Hepatocyte (in vitro differentiated cells): ENCODE measurements at regions not wholly inside any gene's neighbourhood (a gene's known extent, or its start where the extent isn't known, plus 50 kb on each side); places are given as distances from the start of the nearest gene placed in this dataset.
"Not testable (repeated sequence)": the region's sequence is repeated elsewhere in the genome, so short reads cannot be mapped to it uniquely, and the experiment has no call there.

Experiments used
- DNase-seq: peaks from one replicate; pipeline ENCODE4 v3.0.0-alpha.2; 2016; ENCODE audit warnings: low spot score
- H2AFZ ChIP-seq: fragments of 200-600 bp; sonication (generic); 2 replicates; pipeline ENCODE4 v1.6.0; 2016; ENCODE audit warnings: antibody characterized with exemption, mild to moderate bottlenecking
- H3K27ac ChIP-seq: fragments of 200-600 bp; sonication (generic); 2 replicates; pipeline ENCODE4 v1.5.1; 2016; ENCODE audit warnings: mild to moderate bottlenecking
- H3K27me3 ChIP-seq: fragments of 200-600 bp; sonication (generic); 2 replicates; pipeline ENCODE4 v1.6.1; 2016
- H3K36me3 ChIP-seq: fragments of 200-600 bp; sonication (generic); replicated peaks from 2 replicates; pipeline ENCODE4 v1.5.1; 2016; ENCODE audit warnings: low read depth; ENCODE audit not compliant: insufficient read depth
- H3K4me1 ChIP-seq: fragments of 200-600 bp; sonication (generic); 2 replicates; pipeline ENCODE4 v1.5.1; 2016; ENCODE audit warnings: mild to moderate bottlenecking, moderate library complexity; ENCODE audit not compliant: insufficient read depth
- H3K4me2 ChIP-seq: fragments of 200-600 bp; sonication (generic); 2 replicates; pipeline ENCODE4 v1.6.0; 2016
- H3K4me3 ChIP-seq: fragments of 200-600 bp; sonication (generic); 2 replicates; pipeline ENCODE4 v1.5.1; 2016; ENCODE audit warnings: mild to moderate bottlenecking
- H3K79me2 ChIP-seq: fragments of 200-600 bp; sonication (generic); 2 replicates; pipeline ENCODE4 v1.6.0; 2017; ENCODE audit warnings: mild to moderate bottlenecking
- H3K9me2 ChIP-seq: fragments of 200-600 bp; sonication (generic); replicated peaks from 2 replicates; pipeline ENCODE4 v1.6.0; 2017; ENCODE audit warnings: mild to moderate bottlenecking; ENCODE audit not compliant: insufficient read depth
- H3K9me3 ChIP-seq: fragments of 200-600 bp; sonication (generic); 2 replicates; pipeline ENCODE4 v1.5.1; 2016; ENCODE audit warnings: low read depth, mild to moderate bottlenecking
- H4K20me1 ChIP-seq: fragments of 200-600 bp; sonication (generic); 2 replicates; pipeline ENCODE4 v1.6.0; 2016; ENCODE audit warnings: mild to moderate bottlenecking; ENCODE audit not compliant: insufficient read depth, poor library complexity, severe bottlenecking
- EZH2 ChIP-seq: fragments of 200-600 bp; sonication (generic); IDR thresholded peaks from 2 replicates; pipeline ENCODE4 v1.6.1; 2016; ENCODE audit warnings: antibody characterized with exemption, mild to moderate bottlenecking, borderline replicate concordance
- EZH2phosphoT487 ChIP-seq: fragments of 200-600 bp; sonication (generic); IDR thresholded peaks from one replicate; pipeline ENCODE4 v1.6.1; 2018; ENCODE audit warnings: antibody characterized with exemption, mild to moderate bottlenecking, low read depth, moderate library complexity; ENCODE audit not compliant: unreplicated experiment, severe bottlenecking
- WGBS: methylation state at CpG from one replicate; pipeline ENCODE4 v1.1.6; 2016; ENCODE audit warnings: low lambda C conversion rate; ENCODE audit errors: missing lambda C conversion rate; 5-methylcytosine and 5-hydroxymethylcytosine counted together
- TF ChIP-seq, protein P1 (sequence below): fragments of 200-600 bp; sonication (generic); IDR thresholded peaks from 2 replicates; pipeline ENCODE4 v1.5.1; 2016; ENCODE audit warnings: antibody characterized with exemption, mild to moderate bottlenecking; ENCODE audit not compliant: poor library complexity

DNA sequence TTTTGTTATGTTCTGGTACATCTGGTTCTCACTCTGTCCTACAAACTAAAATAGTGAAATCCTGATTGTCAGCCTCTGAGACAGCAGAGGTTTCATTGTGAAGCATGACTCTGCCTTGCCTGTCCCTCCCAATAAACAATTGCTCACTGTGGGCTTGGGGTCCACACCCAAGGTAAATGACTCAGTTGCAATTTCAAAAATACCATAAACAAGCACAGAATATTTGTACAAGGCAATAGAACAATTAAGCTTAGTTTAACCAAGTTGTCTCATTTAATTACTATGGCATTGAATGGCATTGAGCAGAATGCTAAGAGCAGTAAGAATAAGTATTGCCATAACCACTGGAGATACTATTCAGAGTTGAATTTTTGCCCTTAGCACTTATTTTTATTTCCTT, 353.6 kb downstream of the SPRY2 start:
- TF ChIP-seq EZH2: no peak
- no peak for TF ChIP-seq EZH2phosphoT487
- TF ChIP-seq, protein P1, sequence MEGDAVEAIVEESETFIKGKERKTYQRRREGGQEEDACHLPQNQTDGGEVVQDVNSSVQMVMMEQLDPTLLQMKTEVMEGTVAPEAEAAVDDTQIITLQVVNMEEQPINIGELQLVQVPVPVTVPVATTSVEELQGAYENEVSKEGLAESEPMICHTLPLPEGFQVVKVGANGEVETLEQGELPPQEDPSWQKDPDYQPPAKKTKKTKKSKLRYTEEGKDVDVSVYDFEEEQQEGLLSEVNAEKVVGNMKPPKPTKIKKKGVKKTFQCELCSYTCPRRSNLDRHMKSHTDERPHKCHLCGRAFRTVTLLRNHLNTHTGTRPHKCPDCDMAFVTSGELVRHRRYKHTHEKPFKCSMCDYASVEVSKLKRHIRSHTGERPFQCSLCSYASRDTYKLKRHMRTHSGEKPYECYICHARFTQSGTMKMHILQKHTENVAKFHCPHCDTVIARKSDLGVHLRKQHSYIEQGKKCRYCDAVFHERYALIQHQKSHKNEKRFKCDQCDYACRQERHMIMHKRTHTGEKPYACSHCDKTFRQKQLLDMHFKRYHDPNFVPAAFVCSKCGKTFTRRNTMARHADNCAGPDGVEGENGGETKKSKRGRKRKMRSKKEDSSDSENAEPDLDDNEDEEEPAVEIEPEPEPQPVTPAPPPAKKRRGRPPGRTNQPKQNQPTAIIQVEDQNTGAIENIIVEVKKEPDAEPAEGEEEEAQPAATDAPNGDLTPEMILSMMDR: no peak
- Histone ChIP-seq H3K9me3 (peaks cover under 1% of the 10 kb centered on the region), H2AFZ (peak overlapping the region; percentile 21), H3K4me2 (no peak overlapping the region), H3K36me3 (no peaks in the 10 kb centered on the region), H3K27me3 (no peaks in the 10 kb centered on the region), H3K79me2 (no peaks in the 10 kb centered on the region), H3K4me3 (no peak overlapping the region), H3K9me2 (no peaks in the 10 kb centered on the region), H4K20me1 (no peaks in the 10 kb centered on the region), H3K27ac (peak overlapping the region; percentile 79), H3K4me1 (peaks cover 16% of the 10 kb centered on the region)
- no peak for DNase-seq

DNA sequence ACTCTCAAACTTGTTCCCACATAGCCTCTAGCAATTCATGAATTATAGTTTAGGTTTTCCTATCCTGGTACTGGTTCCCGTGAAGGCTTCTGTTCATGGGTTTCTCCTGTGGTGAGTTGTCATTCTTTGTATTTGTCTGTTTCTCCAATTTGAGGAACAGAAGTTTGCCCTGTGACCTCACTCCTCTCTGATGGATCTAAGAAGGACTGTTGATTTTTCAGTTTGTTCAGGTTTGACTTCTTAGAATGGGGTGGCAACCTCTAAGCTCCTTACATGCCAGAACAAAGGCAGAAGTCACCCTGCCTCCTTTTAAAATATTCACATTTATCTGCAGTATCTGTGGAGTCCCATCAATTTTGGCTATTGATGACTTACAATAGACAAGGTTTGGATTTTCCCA, 354.0 kb downstream of the SPRY2 start:
- 67% methylated on average over 1 of the region's 1 CpG for WGBS

GRCh38 chr13:79974935-79975650, 365.8 kb downstream of the SPRY2 start:
- peak; percentile 38 for DNase-seq
- H2AFZ ChIP-seq: not testable (repeated sequence)

More for the DNA sequence above, 354.0 kb downstream of the SPRY2 start:
- Histone ChIP-seq H3K4me2 (no peak overlapping the region), H2AFZ (peak overlapping the region; percentile 21), H3K79me2 (no peaks in the 10 kb centered on the region), H3K9me2 (no peaks in the 10 kb centered on the region), H4K20me1 (no peaks in the 10 kb centered on the region), H3K4me1 (peaks cover 16% of the 10 kb centered on the region), H3K4me3 (no peak overlapping the region), H3K36me3 (no peaks in the 10 kb centered on the region), H3K27me3 (no peaks in the 10 kb centered on the region), H3K27ac (peak overlapping the region; percentile 79), H3K9me3 (peaks cover 5% of the 10 kb centered on the region)
- TF ChIP-seq, protein P1: no peak
- TF ChIP-seq EZH2phosphoT487 (no peak), EZH2 (no peak)
- DNase-seq: no peak

DNA sequence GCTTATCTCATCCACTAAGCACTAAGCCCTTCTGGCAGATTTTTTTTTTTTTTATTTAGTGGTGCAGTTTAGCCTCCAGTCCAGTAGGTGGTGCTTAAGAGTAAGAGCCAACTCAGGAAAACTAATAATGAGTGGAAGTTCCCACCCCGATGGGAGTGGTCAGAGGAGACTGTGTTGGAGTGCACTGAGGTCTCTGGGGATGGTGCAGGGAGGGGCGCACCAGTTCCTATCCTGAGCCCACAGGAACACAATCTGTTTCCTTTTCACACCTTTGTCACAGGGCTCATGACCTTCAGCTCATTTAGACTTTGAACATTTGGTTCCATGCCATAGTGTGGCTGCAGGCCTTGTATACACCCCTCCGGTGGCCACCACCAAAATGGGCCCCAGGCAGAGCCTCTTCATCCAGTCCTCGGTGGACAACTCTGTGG, 367.4 kb downstream of the SPRY2 start:
- Histone ChIP-seq H3K9me2 (no peaks in the 10 kb centered on the region), H3K4me1 (no peaks in the 10 kb centered on the region), H3K27me3 (no peaks in the 10 kb centered on the region), H2AFZ (no peak overlapping the region), H3K4me3 (no peak overlapping the region), H3K4me2 (no peak overlapping the region), H3K27ac (no peak overlapping the region), H3K36me3 (no peaks in the 10 kb centered on the region), H4K20me1 (no peaks in the 10 kb centered on the region), H3K9me3 (no peaks in the 10 kb centered on the region), H3K79me2 (no peaks in the 10 kb centered on the region)
- no peak for DNase-seq
- 98% methylated on average over 4 of the region's 4 CpGs for WGBS
- TF ChIP-seq, protein P1: peak; percentile 32
- no peak for TF ChIP-seq EZH2phosphoT487
- TF ChIP-seq EZH2: no peak

More at GRCh38 chr13:79974935-79975650, 365.8 kb downstream of the SPRY2 start:
- not testable (repeated sequence) for H3K36me3 ChIP-seq, H4K20me1 ChIP-seq, H3K4me2 ChIP-seq, H3K4me1 ChIP-seq, H3K27me3 ChIP-seq, H3K9me2 ChIP-seq, H3K9me3 ChIP-seq, H3K27ac ChIP-seq, H3K4me3 ChIP-seq, H3K79me2 ChIP-seq
- 69% methylated on average over 7 of the region's 7 CpGs for WGBS
